Hepatic stellate cell (primary cell): ENCODE measurements at regions not wholly inside any gene's neighbourhood (a gene's known extent, or its start where the extent isn't known, plus 50 kb on each side); places are given as distances from the start of the nearest gene placed in this dataset.

Source experiments
- DNase-seq: peaks from one replicate; pipeline ENCODE4 v3.0.0; 2011; ENCODE audit warnings: low spot score

DNA sequence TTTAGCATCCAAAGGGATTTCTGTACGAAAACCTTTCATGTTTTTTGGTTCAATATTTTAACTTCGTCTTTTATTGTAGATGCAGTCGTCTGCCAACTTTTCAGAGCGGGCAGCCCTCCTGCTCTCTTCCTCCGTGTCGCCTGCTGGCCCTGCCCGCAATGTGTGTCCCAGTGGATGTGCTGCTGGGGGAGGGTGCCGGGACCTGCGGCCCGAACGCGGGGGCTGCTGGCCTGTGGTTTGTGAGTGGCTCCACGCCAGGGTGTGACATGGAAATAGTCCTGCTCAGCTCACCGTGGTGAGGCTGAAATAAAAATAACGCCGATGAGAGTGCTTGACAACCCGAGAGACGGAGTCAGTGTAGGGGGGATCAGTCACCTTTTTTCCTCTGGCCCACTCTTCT lies 59.7 kb upstream of the GRPEL1 start:
- no peak for DNase-seq

DNA sequence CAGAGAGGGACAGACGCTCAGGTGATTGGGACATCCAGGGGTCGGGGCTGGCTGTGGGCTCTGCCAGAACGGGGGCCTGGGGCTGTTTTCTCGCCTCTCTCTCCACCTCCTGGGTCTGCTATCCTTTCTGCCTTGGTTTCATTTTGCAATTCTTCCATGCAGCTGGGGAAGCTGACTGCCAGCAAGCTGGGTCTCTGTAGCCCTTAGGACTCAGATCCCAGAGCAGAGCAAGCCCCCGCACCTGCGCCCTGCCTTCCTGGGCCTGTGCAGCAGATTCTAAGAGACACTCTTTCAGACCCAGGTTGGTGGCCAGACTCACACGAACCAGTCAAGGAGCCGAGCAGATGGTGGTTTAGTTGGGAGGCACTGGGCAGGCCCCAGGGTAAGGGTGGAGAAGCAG lies 59.1 kb upstream of the GRPEL1 start:
- no peak for DNase-seq

DNA sequence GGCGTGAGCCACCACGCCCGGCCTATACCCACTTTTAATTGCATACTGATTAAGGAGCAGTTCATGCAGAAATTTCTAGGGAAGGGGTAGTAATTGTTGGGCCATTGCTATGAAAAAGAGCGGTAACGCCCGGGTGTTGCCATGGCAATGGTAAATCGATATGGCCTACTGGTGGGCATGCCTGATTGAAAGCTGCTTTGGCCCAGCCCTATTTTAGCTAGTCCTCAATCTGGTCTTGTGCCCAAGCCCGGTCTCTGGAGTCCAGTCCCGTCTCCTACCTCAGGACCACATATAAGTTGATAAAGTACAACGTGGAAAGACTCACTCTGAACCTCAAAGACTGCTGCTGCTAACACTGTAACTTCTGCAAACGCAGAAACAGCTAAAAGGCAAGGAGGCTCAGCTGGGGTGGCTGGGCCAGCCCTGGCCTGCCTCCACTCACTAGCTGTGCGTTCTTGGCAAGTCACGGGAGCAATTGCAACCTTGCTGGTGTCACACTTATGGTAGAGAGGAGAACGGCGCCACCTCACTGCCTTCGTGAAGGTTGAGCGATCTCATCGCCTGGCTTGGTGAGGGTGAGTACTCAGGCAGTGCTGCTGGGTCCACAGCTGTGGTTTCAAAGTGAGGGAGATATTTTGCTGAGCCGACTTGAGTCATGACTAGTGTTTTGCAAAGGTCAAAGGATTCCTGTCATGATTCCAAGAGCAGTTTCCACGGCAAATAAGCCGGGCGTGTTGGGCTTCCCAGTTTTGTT lies 57.0 kb upstream of the GRPEL1 start:
- DNase-seq = peak; percentile 86

DNA sequence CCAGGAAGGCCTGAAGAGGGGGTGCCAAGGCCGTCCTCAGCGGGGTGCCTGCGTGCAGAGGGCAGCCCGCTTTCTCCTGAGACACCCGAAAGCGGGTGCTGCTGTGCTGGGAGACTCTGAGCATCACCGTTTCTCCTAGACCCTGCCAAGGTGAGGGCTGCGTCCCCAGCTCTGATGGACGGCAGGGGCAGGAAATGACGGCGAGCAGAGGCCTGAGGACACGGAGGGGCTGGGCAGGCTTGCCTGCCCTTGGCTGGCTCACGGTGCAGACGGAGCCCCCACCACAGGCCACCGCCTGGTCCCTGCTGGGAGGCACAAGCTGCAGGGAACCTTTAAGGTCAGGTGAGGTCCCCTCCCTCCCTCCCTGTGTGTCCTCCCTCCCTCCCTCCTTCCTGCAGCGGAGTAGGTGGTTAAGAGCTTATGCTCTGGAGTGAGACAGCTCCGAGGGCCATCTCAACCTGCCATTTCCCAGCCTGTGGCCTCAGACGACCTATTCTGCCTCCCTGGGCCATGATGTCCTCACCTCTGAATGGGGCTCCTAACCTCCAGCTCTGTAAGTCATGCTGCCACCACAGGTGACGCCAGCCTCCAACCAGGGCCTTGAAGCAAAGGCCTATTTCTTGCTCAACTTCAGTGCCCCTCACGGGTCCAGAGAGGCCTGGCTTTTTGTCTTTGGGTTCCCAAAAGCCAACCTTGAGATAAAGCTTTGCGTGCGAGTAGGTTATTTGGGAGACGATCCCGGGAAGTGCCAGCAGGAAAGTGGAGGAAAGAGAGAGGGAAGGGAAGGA lies 54.2 kb upstream of the GRPEL1 start:
- DNase-seq = no peak

DNA sequence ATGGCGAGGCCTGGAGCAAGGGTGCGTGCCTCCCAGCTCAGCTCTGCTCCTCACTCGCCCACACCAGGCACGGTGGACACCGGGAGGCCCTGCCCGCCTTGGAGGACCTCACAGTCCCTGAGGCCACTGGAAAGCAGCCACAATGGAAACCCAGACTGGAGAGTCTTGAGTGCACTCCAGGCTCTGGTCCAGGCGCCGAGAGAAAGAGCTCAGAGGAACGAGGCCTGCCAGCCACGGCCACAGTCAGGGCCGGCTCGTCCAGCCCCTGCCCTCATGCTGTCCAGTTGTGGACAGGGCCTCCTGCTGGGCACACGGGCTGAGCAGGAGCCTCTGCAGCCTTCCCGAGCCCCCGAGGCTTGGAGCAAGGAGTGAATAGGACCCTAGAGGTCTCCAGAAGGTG lies 53.3 kb upstream of the GRPEL1 start:
- no peak for DNase-seq

DNA sequence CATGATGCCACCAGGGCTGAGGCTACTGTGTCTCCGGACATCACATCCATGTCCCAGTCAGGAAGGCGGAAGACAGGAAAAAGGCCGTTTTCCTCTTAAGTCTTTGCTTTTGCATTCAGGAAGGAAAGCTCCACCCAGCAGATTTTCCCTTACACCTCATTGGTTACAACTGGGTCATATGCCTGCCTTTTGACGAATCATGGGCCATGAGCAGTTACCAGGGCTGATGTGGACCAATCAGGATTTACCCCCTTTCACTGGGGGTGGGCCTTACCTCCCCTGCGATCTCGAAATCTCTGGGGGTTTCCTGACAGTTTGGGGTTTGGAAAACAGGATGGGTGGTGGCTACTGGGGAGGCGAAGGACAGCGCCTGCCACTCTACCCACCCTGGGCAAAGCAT lies 52.5 kb upstream of the GRPEL1 start:
- DNase-seq = peak; percentile 66

DNA sequence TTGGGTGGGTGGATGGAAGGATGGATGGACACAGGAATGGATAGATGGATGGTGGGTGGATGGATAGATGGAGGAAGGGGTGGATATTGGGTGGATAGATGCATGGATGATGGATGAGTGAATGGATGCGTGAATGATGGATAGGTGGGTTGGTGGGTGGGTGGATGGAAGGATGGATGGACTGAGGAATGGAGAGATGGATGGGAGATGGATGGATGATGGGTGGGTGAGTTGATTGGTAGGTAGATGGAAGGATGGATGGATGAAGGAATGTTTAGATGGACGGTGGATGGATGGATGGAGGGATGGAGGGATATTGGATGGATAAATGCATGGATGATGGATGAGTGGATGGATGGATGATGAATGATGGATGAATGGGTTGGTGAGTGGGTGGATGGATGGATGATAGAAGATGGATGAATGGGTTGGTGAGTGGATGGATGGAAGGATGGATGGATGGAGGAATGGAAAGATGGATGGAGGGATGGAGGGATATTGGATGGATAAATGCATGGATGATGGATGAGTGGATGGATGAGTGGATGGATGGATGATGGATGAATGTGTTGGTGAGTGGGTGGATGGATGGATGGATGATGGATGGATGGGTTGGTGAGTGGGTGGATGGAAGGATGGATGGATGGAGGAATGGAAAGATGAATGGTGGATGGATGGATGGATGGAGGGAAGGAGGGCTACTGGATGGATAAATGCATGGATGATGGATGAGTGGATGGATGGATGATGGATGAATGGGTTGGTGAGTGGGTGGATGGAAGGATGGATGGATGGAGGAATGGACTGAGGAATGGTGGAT lies 50.4 kb upstream of the GRPEL1 start:
- no peak for DNase-seq
